GM12873 (cell line): ENCODE measurements at regions not wholly inside any gene's neighbourhood (a gene's known extent, or its start where the extent isn't known, plus 50 kb on each side); places are given as distances from the start of the nearest gene placed in this dataset.

Experiments used
- CTCF ChIP-seq: IDR thresholded peaks from 2 replicates; pipeline ENCODE4 v1.5.1; 2012; ENCODE audit warnings: low read depth, mild to moderate bottlenecking, moderate library complexity, low read length, control low read depth; ENCODE audit not compliant: insufficient read depth; ENCODE audit errors: missing control alignments

- TF ChIP-seq CTCF, result no peak
Observed at GRCh38 chr4:56123051-56123450, 174.3 kb downstream of the CEP135 start.

GRCh38 chr4:56118845-56119244 lies 170.1 kb downstream of the CEP135 start:
- TF ChIP-seq CTCF, result no peak

GRCh38 chr4:56118055-56118454 lies 169.3 kb downstream of the CEP135 start:
- no peak for TF ChIP-seq CTCF

- TF ChIP-seq CTCF, result no peak
Observed at GRCh38 chr4:56115898-56116297, 167.2 kb downstream of the CEP135 start.

GRCh38 chr4:56112377-56112776 lies 163.6 kb downstream of the CEP135 start:
- TF ChIP-seq CTCF, result peak; percentile 16

- no peak for TF ChIP-seq CTCF
Observed at GRCh38 chr4:56106180-56107147, 157.7 kb downstream of the CEP135 start.

- TF ChIP-seq CTCF, result no peak
Observed at GRCh38 chr4:56104188-56104587, 155.4 kb downstream of the CEP135 start.
